ENCODE measurements at regions not wholly inside any gene's neighbourhood (a gene's known extent, or its start where the extent isn't known, plus 50 kb on each side); places are given as distances from the start of the nearest gene placed in this dataset.

GRCh38 chr4:31391976-31392375, 671.8 kb downstream of the PCDH7 start:
- no peak for DNase-seq
- TF ChIP-seq CTCF (IDR thresholded peaks at IDR 0.05) (no peak), POLR2A (IDR thresholded peaks at IDR 0.05) (no peak)
- Histone ChIP-seq H3K27me3 (no peaks in the 10 kb centered on the region), H3K36me3 (ENCODE audit: low read depth, missing control alignments) (no peaks in the 10 kb centered on the region), H3K9me3 (no peaks in the 10 kb centered on the region), H3K4me1 (no peaks in the 10 kb centered on the region), H3K27ac (no peak overlapping the region), H3K4me3 (no peak overlapping the region)
- intact Hi-C loops (cut with DNase I; ENCODE audit: low total_unique reads), result no loop called here

GRCh38 chr4:31392923-31393322, 672.8 kb downstream of the PCDH7 start:
- intact Hi-C loops (cut with DNase I; ENCODE audit: low total_unique reads), result no loop called here
- DNase-seq, result no peak
- 86 to 92% methylated on average over 2 of the region's 2 CpGs for WGBS, 2 donors

GRCh38 chr4:31408121-31408520, 688.0 kb downstream of the PCDH7 start:
- no peak overlapping the region for H3K27ac ChIP-seq
- TF ChIP-seq POLR2A (IDR thresholded peaks at IDR 0.05) (no peak), CTCF (IDR thresholded peaks at IDR 0.05) (no peak)
- no peaks in the 10 kb centered on the region for H3K4me1 ChIP-seq
- no peak for DNase-seq
- no peak overlapping the region for H3K4me3 ChIP-seq
- H3K9me3 ChIP-seq, result no peaks in the 10 kb centered on the region
- WGBS, 2 donors, result 66 to 79% methylated on average over 3 of the region's 3 CpGs
- intact Hi-C loops (cut with DNase I; ENCODE audit: low total_unique reads), result no loop called here
- no peaks in the 10 kb centered on the region for H3K27me3 ChIP-seq
- H3K36me3 ChIP-seq (ENCODE audit: low read depth, missing control alignments), result no peaks in the 10 kb centered on the region

More at GRCh38 chr4:31392923-31393322, 672.8 kb downstream of the PCDH7 start:
- H3K27me3 ChIP-seq, result no peaks in the 10 kb centered on the region
- H3K4me3 ChIP-seq, result no peak overlapping the region
- H3K36me3 ChIP-seq (ENCODE audit: low read depth, missing control alignments), result no peaks in the 10 kb centered on the region
- no peak overlapping the region for H3K27ac ChIP-seq
- TF ChIP-seq CTCF (IDR thresholded peaks at IDR 0.05) (no peak), POLR2A (IDR thresholded peaks at IDR 0.05) (no peak)
- H3K4me1 ChIP-seq, result no peaks in the 10 kb centered on the region
- no peaks in the 10 kb centered on the region for H3K9me3 ChIP-seq

- intact Hi-C loops (cut with DNase I; ENCODE audit: low total_unique reads), result no loop called here
- H3K4me1 ChIP-seq, result no peaks in the 10 kb centered on the region
- no peak overlapping the region for H3K4me3 ChIP-seq
- H3K27ac ChIP-seq, result no peak overlapping the region
- 67 to 73% methylated on average over 1 of the region's 1 CpG for WGBS, 2 donors
- no peaks in the 10 kb centered on the region for H3K9me3 ChIP-seq
- H3K27me3 ChIP-seq, result no peaks in the 10 kb centered on the region
- DNase-seq, result no peak
- no peak for TF ChIP-seq CTCF (IDR thresholded peaks at IDR 0.05)
- no peaks in the 10 kb centered on the region for H3K36me3 ChIP-seq (ENCODE audit: low read depth, missing control alignments)
Observed at GRCh38 chr4:31411565-31411964, 691.4 kb downstream of the PCDH7 start.

GRCh38 chr4:31415629-31416028, 695.5 kb downstream of the PCDH7 start:
- 89 to 95% methylated on average over 3 of the region's 3 CpGs for WGBS, 2 donors
- DNase-seq, result no peak
- no peaks in the 10 kb centered on the region for H3K36me3 ChIP-seq (ENCODE audit: low read depth, missing control alignments)

More at GRCh38 chr4:31415629-31416028, 695.5 kb downstream of the PCDH7 start:
- H3K27me3 ChIP-seq, result no peaks in the 10 kb centered on the region
- intact Hi-C loops (cut with DNase I; ENCODE audit: low total_unique reads), result no loop called here
- H3K9me3 ChIP-seq, result no peaks in the 10 kb centered on the region
- H3K4me1 ChIP-seq, result no peaks in the 10 kb centered on the region
- H3K27ac ChIP-seq, result no peak overlapping the region
- no peak overlapping the region for H3K4me3 ChIP-seq
- no peak for TF ChIP-seq POLR2A (IDR thresholded peaks at IDR 0.05)
- TF ChIP-seq CTCF (IDR thresholded peaks at IDR 0.05), result no peak
